ENCODE measurements at regions not wholly inside any gene's neighbourhood (a gene's known extent, or its start where the extent isn't known, plus 50 kb on each side); places are given as distances from the start of the nearest gene placed in this dataset.

- no peak for TF ChIP-seq CTCF (conservative IDR thresholded peaks at IDR 0.05)
- H3K4me1 Mint-ChIP-seq, result no peaks in the 10 kb centered on the region
Observed at GRCh38 chr10:131500892-131501291, 189.4 kb upstream of the TCERG1L start.

GRCh38 chr10:131503992-131504391 lies 192.5 kb upstream of the TCERG1L start:
- Mint-ChIP-seq H3K36me3 (ENCODE audit: low read depth) (peaks cover 4% of the 10 kb centered on the region), H3K27ac (ENCODE audit: unreplicated experiment) (no peak overlapping the region)

More at GRCh38 chr10:131500892-131501291, 189.4 kb upstream of the TCERG1L start:
- H3K27ac Mint-ChIP-seq (ENCODE audit: unreplicated experiment), result no peak overlapping the region
- H3K4me3 Mint-ChIP-seq, result no peak overlapping the region
- H3K27me3 Mint-ChIP-seq (ENCODE audit: low read depth), result peaks cover 4% of the 10 kb centered on the region
- no peak for DNase-seq (ENCODE audit: low read depth, low spot score)
- peaks cover 4% of the 10 kb centered on the region for H3K36me3 Mint-ChIP-seq (ENCODE audit: low read depth)
- H3K9me3 Mint-ChIP-seq, result peaks cover 15% of the 10 kb centered on the region

DNA sequence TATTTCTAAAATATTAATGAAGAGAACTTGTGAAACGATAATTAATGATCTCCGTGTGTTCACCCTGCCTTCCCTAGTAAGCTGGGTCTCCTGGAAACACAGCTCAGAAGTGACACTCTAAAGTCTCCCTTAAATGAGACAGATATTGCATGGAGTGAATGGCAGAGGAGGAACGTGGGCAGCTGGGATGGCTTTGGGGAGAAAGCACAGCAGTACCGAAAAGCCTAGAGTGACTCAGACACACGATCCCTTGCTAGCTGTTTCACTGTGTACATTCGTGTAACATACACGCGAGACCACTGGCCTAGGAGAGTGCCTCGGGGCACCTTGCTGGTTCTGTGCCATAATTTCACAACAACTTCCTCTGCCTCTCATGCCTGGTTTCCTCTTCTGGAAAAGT lies 199.9 kb upstream of the TCERG1L start:
- H3K36me3 Mint-ChIP-seq (ENCODE audit: low read depth), result peaks cover 3% of the 10 kb centered on the region
- peaks cover 3% of the 10 kb centered on the region for H3K4me1 Mint-ChIP-seq
- peaks cover 16% of the 10 kb centered on the region for H3K27me3 Mint-ChIP-seq (ENCODE audit: low read depth)
- no peak overlapping the region for H3K4me3 Mint-ChIP-seq
- no peak for DNase-seq (ENCODE audit: low read depth, low spot score)
- peaks cover 8% of the 10 kb centered on the region for H3K9me3 Mint-ChIP-seq
- no peak for TF ChIP-seq CTCF (conservative IDR thresholded peaks at IDR 0.05)
- no peak overlapping the region for H3K27ac Mint-ChIP-seq (ENCODE audit: unreplicated experiment)

More at GRCh38 chr10:131503992-131504391, 192.5 kb upstream of the TCERG1L start:
- TF ChIP-seq CTCF (conservative IDR thresholded peaks at IDR 0.05), result no peak
- H3K27me3 Mint-ChIP-seq (ENCODE audit: low read depth), result no peaks in the 10 kb centered on the region
- DNase-seq (ENCODE audit: low read depth, low spot score), result no peak
- no peak overlapping the region for H3K4me3 Mint-ChIP-seq
- H3K4me1 Mint-ChIP-seq, result no peaks in the 10 kb centered on the region
- peaks cover 15% of the 10 kb centered on the region for H3K9me3 Mint-ChIP-seq

GRCh38 chr10:131512852-131513251 lies 201.3 kb upstream of the TCERG1L start:
- peaks cover 3% of the 10 kb centered on the region for H3K36me3 Mint-ChIP-seq (ENCODE audit: low read depth)
- H3K4me1 Mint-ChIP-seq, result peaks cover 3% of the 10 kb centered on the region
- no peak for DNase-seq (ENCODE audit: low read depth, low spot score)
- TF ChIP-seq CTCF (conservative IDR thresholded peaks at IDR 0.05), result no peak
- peaks cover 17% of the 10 kb centered on the region for H3K27me3 Mint-ChIP-seq (ENCODE audit: low read depth)
- H3K4me3 Mint-ChIP-seq, result no peak overlapping the region
- H3K27ac Mint-ChIP-seq (ENCODE audit: unreplicated experiment), result no peak overlapping the region
- H3K9me3 Mint-ChIP-seq, result peaks cover 8% of the 10 kb centered on the region

GRCh38 chr10:131513445-131513844 lies 201.9 kb upstream of the TCERG1L start:
- H3K9me3 Mint-ChIP-seq, result peaks cover 8% of the 10 kb centered on the region
- H3K4me1 Mint-ChIP-seq, result peaks cover 3% of the 10 kb centered on the region
- H3K36me3 Mint-ChIP-seq (ENCODE audit: low read depth), result peaks cover 3% of the 10 kb centered on the region
- no peak for DNase-seq (ENCODE audit: low read depth, low spot score)
- no peak overlapping the region for H3K27ac Mint-ChIP-seq (ENCODE audit: unreplicated experiment)
- no peak for TF ChIP-seq CTCF (conservative IDR thresholded peaks at IDR 0.05)
- H3K27me3 Mint-ChIP-seq (ENCODE audit: low read depth), result peaks cover 20% of the 10 kb centered on the region
- no peak overlapping the region for H3K4me3 Mint-ChIP-seq

DNA sequence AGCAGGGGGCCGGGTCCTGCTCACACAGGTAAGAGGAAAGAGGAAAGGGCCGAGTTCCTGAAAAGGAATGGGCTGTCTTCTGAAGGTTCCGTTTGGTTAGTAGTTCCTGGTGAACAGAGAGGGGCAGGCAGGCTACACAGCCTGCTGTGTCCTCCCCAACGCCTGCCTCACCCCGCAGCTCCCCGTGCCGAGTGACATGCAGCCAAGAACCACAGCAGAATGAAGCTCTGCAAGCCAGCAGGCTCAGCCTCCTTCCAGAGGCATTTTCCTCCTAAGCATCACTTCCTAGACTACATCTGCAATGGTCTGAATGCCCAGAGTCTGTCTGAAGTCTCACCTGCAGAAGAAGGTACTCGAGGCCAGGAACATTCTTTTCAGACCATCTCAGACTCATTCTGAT lies 202.4 kb upstream of the TCERG1L start:
- H3K9me3 Mint-ChIP-seq, result peaks cover 8% of the 10 kb centered on the region
- peaks cover 3% of the 10 kb centered on the region for H3K36me3 Mint-ChIP-seq (ENCODE audit: low read depth)

More for the DNA sequence above, 202.4 kb upstream of the TCERG1L start:
- Mint-ChIP-seq H3K4me1 (peaks cover 3% of the 10 kb centered on the region), H3K27ac (ENCODE audit: unreplicated experiment) (no peak overlapping the region), H3K27me3 (ENCODE audit: low read depth) (peaks cover 20% of the 10 kb centered on the region), H3K4me3 (no peak overlapping the region)
- no peak for TF ChIP-seq CTCF (conservative IDR thresholded peaks at IDR 0.05)
- DNase-seq (ENCODE audit: low read depth, low spot score), result no peak

All from neural crest cell (in vitro differentiated cells).